Naive thymus-derived CD8-positive, alpha-beta T cell (primary cell): ENCODE measurements at regions not wholly inside any gene's neighbourhood (a gene's known extent, or its start where the extent isn't known, plus 50 kb on each side); places are given as distances from the start of the nearest gene placed in this dataset.

Source experiments
- ATAC-seq, 2 donors: fragments of 150-1000 bp; cut with Tn5 transposase in 1 of 2; sonication (Bioruptor Pico), chemical (Tn5 transposase) in 1 of 2; 1 replicate in 1 of 2; 2 replicates in 1 of 2; pipeline ENCODE4 v1.10.0; 2021; ENCODE audit warnings: mild to moderate bottlenecking in 2 of 2, moderate library complexity in 2 of 2
- POLR2A ChIA-PET: fragments of 350-600 bp; sonication (Branson Sonifier 250); formaldehyde crosslinking; loops from one replicate; lab custom pipeline; 2021; ENCODE audit warnings: antibody characterized with exemption; lab: Charles Lee
- DNase-seq, 10 donors: peaks; one replicate each; pipeline versions ENCODE4 v3.0.0 to v3.0.0-alpha.2; 2020 to 2022
- H3K27ac Mint-ChIP-seq, 10 donors: one replicate each; pipeline ENCODE4 v1.8.0; 2020 to 2022; ENCODE audit warnings: mild to moderate bottlenecking in 10 of 10, mixed read lengths in 10 of 10, moderate library complexity in 4 of 10, inconsistent platforms in 1 of 10
- H3K27me3 Mint-ChIP-seq, 5 donors: one replicate each; pipeline ENCODE4 v1.8.0; 2021 to 2022; ENCODE audit warnings: mixed read lengths in 5 of 5
- H3K36me3 Mint-ChIP-seq, 3 donors: one replicate each; pipeline ENCODE4 v1.8.0; 2020 to 2022; ENCODE audit warnings: mixed read lengths in 3 of 3, mild to moderate bottlenecking in 2 of 3, inconsistent platforms in 1 of 3
- H3K4me1 Mint-ChIP-seq, 4 donors: one replicate each; pipeline ENCODE4 v1.8.0; 2021 to 2022; ENCODE audit warnings: mixed read lengths in 4 of 4
- H3K4me3 Mint-ChIP-seq, 10 donors: one replicate each; pipeline ENCODE4 v1.8.0; 2020 to 2022; ENCODE audit warnings: mild to moderate bottlenecking in 10 of 10, mixed read lengths in 10 of 10, moderate library complexity in 6 of 10, inconsistent platforms in 1 of 10
- H3K9me3 Mint-ChIP-seq, 9 donors: one replicate each; pipeline ENCODE4 v1.8.0; 2020 to 2022; ENCODE audit warnings: mixed read lengths in 9 of 9, mild to moderate bottlenecking in 3 of 9, inconsistent platforms in 1 of 9, moderate library complexity in 1 of 9

- peaks cover 0 to 17% (median 4%) of the 10 kb centered on the region in 4 donors for H3K4me1 Mint-ChIP-seq
- DNase-seq: no peak
- peaks cover 0 to 21% (median 0%) of the 10 kb centered on the region in 9 donors for H3K9me3 Mint-ChIP-seq
- POLR2A ChIA-PET: no interaction called here
- no peak overlapping the region for H3K4me3 Mint-ChIP-seq
- no peak for ATAC-seq
- no peaks in the 10 kb centered on the region for H3K27me3 Mint-ChIP-seq
- H3K27ac Mint-ChIP-seq: no peak overlapping the region
- H3K36me3 Mint-ChIP-seq: no peaks in the 10 kb centered on the region
These were observed 69.8 kb upstream of the DMAC1 start for GRCh38 chr9:7869340-7869739.

GRCh38 chr9:7862170-7862569 is 62.6 kb upstream of the DMAC1 start:
- Mint-ChIP-seq H3K36me3 (no peaks in the 10 kb centered on the region), H3K9me3 (peaks cover 0 to 21% (median 0%) of the 10 kb centered on the region in 9 donors), H3K27me3 (peaks cover 0 to 3% (median 0%) of the 10 kb centered on the region in 5 donors), H3K4me3 (no peak overlapping the region), H3K4me1 (peaks cover 0 to 8% (median 6%) of the 10 kb centered on the region in 4 donors), H3K27ac (peak overlapping the region in 1 of 10 donors; percentile 35)
- POLR2A ChIA-PET: no interaction called here
- no peak for ATAC-seq
- no peak for DNase-seq

- H3K27ac Mint-ChIP-seq: no peak overlapping the region
- ATAC-seq (no peak), DNase-seq (no peak)
- no peaks in the 10 kb centered on the region for H3K36me3 Mint-ChIP-seq
- H3K4me3 Mint-ChIP-seq: no peak overlapping the region
- peaks cover 0 to 8% (median 6%) of the 10 kb centered on the region in 4 donors for H3K4me1 Mint-ChIP-seq
- H3K27me3 Mint-ChIP-seq: peaks cover 0 to 3% (median 0%) of the 10 kb centered on the region in 5 donors
- POLR2A ChIA-PET: no interaction called here
- peaks cover 0 to 17% (median 0%) of the 10 kb centered on the region in 9 donors for H3K9me3 Mint-ChIP-seq
These were observed 61.5 kb upstream of the DMAC1 start for GRCh38 chr9:7861086-7861485.

GRCh38 chr9:7860335-7860709 is 60.7 kb upstream of the DMAC1 start:
- no peak overlapping the region for H3K4me3 Mint-ChIP-seq
- POLR2A ChIA-PET: no interaction called here
- peaks cover 0 to 8% (median 6%) of the 10 kb centered on the region in 4 donors for H3K4me1 Mint-ChIP-seq
- DNase-seq: no peak
- H3K9me3 Mint-ChIP-seq: peaks cover 0 to 9% (median 0%) of the 10 kb centered on the region in 9 donors
- H3K27ac Mint-ChIP-seq: no peak overlapping the region
- no peak for ATAC-seq
- H3K27me3 Mint-ChIP-seq: peaks cover 0 to 3% (median 0%) of the 10 kb centered on the region in 5 donors
- H3K36me3 Mint-ChIP-seq: no peaks in the 10 kb centered on the region

DNA sequence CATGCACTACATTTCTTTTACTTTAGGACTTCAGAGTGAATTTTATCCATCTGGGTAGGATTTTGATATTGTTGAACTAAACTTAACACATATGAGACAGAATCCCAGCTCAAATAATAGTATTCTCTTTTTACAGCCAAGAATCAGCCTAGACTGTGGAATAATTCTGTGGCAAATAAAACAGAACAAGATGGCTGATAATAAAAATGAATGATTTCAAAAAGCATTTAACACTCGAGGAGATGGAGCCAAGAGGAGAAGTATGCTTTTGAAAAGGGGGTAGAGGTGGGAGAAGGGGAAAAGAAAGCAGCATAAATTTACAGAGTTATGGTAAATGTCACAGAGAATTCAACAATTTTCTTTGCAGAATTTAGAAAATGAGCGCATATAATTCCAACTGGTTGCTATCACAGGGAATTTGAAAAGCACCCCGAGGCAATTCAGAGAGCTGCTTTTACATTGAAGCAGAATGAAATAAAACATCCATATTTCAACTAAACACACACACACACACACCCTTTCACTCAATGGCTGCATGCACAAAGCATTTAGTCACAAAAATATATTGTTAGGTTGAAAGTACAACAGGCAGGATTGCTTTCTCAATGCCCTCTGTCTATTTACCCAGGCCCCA is 60.2 kb upstream of the DMAC1 start:
- no peak overlapping the region for H3K27ac Mint-ChIP-seq
- DNase-seq: no peak
- no peak overlapping the region for H3K4me3 Mint-ChIP-seq
- peaks cover 0 to 3% (median 0%) of the 10 kb centered on the region in 5 donors for H3K27me3 Mint-ChIP-seq
- H3K4me1 Mint-ChIP-seq: peaks cover 0 to 8% (median 6%) of the 10 kb centered on the region in 4 donors
- POLR2A ChIA-PET: no interaction called here
- H3K9me3 Mint-ChIP-seq: peaks cover 0 to 4% (median 0%) of the 10 kb centered on the region in 9 donors
- H3K36me3 Mint-ChIP-seq: no peaks in the 10 kb centered on the region
- ATAC-seq: no peak

DNA sequence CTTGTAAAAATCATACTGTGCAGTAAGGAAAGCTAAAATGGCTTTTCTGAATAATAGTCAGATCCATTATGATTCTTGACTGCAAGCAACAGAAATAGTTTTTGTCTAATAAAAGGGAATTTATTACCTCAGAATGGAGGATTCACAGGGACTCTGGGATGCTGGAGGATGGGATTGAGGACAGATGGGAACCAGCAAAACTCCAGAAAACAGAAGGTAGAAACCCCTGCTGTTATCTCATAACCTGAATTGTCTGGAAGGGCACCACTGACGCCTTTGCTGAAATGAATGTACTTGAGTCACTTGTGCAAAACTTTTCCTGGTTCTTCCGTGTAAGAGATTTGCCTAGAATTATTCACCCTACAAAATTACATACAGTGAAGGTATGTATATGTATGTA is 58.6 kb upstream of the DMAC1 start:
- ATAC-seq (no peak), DNase-seq (no peak)
- no peaks in the 10 kb centered on the region for H3K36me3 Mint-ChIP-seq
- peaks cover 0 to 3% (median 0%) of the 10 kb centered on the region in 5 donors for H3K27me3 Mint-ChIP-seq
- H3K4me3 Mint-ChIP-seq: no peak overlapping the region
- H3K9me3 Mint-ChIP-seq: peaks cover 0 to 2% (median 0%) of the 10 kb centered on the region in 9 donors
- H3K4me1 Mint-ChIP-seq: peaks cover 0 to 8% (median 6%) of the 10 kb centered on the region in 4 donors
- no peak overlapping the region for H3K27ac Mint-ChIP-seq
- POLR2A ChIA-PET: no interaction called here

DNA sequence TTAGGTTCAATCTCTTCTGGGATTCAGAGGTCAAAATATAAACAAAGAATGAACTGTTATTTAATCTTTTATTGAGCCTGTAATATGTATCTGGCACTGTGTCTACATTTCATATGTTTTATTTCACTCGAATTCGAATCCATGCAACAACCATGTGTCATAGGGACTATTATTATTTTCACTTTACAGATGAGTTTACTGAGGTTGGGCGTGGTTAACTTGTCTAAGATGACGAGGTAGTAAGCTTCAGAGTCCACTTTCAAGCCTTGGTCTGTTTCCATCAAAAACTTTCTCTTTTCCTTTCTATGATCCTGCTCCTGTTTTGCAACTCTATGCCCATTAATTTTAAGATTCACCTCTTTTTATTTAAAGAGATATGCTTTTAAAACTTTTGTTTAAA is 55.2 kb upstream of the DMAC1 start:
- POLR2A ChIA-PET: no interaction called here

More for the DNA sequence above, 55.2 kb upstream of the DMAC1 start:
- H3K36me3 Mint-ChIP-seq: peaks cover 0 to 4% (median 0%) of the 10 kb centered on the region in 3 donors
- H3K27me3 Mint-ChIP-seq: peaks cover 0 to 3% (median 0%) of the 10 kb centered on the region in 5 donors
- peaks cover 0 to 4% (median 0%) of the 10 kb centered on the region in 9 donors for H3K9me3 Mint-ChIP-seq
- H3K27ac Mint-ChIP-seq: no peak overlapping the region
- no peak for ATAC-seq
- DNase-seq: no peak
- no peaks in the 10 kb centered on the region for H3K4me1 Mint-ChIP-seq
- no peak overlapping the region for H3K4me3 Mint-ChIP-seq
